SK-N-MC (cell line): ENCODE measurements at regions not wholly inside any gene's neighbourhood (a gene's known extent, or its start where the extent isn't known, plus 50 kb on each side); places are given as distances from the start of the nearest gene placed in this dataset.

Experiments
- EZH2 ChIP-seq: fragments of 200-600 bp; sonication (generic); IDR thresholded peaks from one replicate; pipeline ENCODE4 v1.6.1; 2017; ENCODE audit warnings: antibody characterized with exemption
- FOXP2 ChIP-seq: optimal IDR thresholded peaks from 2 replicates; pipeline ENCODE3; 2011; ENCODE audit warnings: mild to moderate bottlenecking, moderate library complexity; ENCODE audit not compliant: insufficient read depth; ENCODE audit errors: extremely low read length, control extremely low read depth
- POLR2AphosphoS5 ChIP-seq: IDR thresholded peaks from 2 replicates; pipeline ENCODE4 v1.6.1; 2012; ENCODE audit warnings: mild to moderate bottlenecking, low read depth, low read length, borderline replicate concordance

DNA sequence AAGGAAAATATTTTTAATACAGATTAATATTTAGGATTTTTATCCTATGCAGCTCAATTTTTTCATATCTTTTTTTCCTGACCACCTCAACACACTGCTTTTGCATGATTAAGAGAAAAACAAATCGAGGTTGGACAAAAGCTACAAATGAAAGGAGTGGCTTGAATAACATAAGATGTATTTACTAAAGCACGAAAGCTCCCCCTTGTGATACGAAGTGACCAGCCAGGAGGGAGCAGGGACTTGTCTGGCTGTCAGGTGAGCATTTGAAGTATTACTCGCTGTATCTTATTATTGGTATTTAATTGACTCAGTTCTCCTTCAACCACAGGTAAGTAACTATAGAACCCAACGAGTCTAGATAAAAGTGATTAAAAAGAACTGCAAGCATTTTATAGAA lies 265.2 kb upstream of the PHF14 start:
- no peak for TF ChIP-seq POLR2AphosphoS5
- TF ChIP-seq EZH2, result no peak
- no peak for TF ChIP-seq FOXP2
